HepG2 (cell line): ENCODE measurements at regions not wholly inside any gene's neighbourhood (a gene's known extent, or its start where the extent isn't known, plus 50 kb on each side); places are given as distances from the start of the nearest gene placed in this dataset.

Experiments used
- POLR2AphosphoS5 ChIP-seq: IDR thresholded peaks from 2 replicates; pipeline ENCODE4 v1.6.1; 2012; ENCODE audit warnings: low read depth, low read length
- TF ChIP-seq, protein P1 (sequence below): sonication (generic); formaldehyde crosslinking; IDR thresholded peaks from 2 replicates; pipeline ENCODE4 v1.5.0; 2020; ENCODE audit warnings: mild to moderate bottlenecking, missing genetic modification reagents, moderate library complexity

DNA sequence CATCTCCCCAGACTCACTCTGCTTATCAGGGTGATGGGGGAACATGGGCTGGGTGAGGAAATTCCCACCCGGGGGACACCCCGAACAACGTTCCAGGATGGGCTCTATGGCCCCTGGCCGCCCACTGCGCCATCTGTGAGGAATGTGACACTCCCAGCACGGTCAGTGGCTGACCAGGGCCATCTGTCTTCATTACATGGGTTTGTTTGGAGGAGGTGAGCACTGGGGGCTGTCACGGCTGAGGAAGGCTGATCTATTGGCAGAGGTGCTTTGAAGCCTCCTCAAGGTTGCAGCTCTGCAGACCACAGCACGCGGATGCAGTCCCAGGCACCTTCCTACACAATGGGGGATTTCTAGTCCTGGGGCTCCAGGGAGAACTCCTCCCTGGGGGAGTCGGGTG lies 214.1 kb upstream of the FOXF1 start:
- TF ChIP-seq, protein P1, sequence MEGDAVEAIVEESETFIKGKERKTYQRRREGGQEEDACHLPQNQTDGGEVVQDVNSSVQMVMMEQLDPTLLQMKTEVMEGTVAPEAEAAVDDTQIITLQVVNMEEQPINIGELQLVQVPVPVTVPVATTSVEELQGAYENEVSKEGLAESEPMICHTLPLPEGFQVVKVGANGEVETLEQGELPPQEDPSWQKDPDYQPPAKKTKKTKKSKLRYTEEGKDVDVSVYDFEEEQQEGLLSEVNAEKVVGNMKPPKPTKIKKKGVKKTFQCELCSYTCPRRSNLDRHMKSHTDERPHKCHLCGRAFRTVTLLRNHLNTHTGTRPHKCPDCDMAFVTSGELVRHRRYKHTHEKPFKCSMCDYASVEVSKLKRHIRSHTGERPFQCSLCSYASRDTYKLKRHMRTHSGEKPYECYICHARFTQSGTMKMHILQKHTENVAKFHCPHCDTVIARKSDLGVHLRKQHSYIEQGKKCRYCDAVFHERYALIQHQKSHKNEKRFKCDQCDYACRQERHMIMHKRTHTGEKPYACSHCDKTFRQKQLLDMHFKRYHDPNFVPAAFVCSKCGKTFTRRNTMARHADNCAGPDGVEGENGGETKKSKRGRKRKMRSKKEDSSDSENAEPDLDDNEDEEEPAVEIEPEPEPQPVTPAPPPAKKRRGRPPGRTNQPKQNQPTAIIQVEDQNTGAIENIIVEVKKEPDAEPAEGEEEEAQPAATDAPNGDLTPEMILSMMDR: no peak
- TF ChIP-seq POLR2AphosphoS5: no peak
